ENCODE measurements at regions not wholly inside any gene's neighbourhood (a gene's known extent, or its start where the extent isn't known, plus 50 kb on each side); places are given as distances from the start of the nearest gene placed in this dataset.

DNA sequence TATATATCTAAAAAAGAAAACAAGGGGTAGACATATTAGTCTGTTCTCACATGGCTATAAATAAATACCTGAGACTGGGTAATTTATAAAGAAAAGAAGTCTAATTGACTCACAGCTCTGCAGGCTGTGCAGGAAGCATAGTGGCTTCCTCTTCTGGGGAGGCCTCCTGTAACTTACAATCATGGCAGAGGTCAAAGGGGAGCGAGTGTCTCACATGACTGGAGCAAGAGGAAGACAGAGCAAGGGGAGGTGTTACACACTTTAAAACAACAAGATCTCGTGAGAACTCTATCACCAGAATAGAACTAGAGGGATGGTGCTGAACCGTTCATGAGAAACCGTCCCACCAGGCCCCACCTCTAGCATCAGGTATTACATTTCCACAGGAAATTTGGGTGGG lies 616.8 kb downstream of the TLE4 start:
- H3K9me3 Mint-ChIP-seq: peaks cover 6% of the 10 kb centered on the region
- no peaks in the 10 kb centered on the region for H3K27me3 Mint-ChIP-seq (ENCODE audit: low read depth)
- no peak overlapping the region for H3K4me3 Mint-ChIP-seq
- H3K4me1 Mint-ChIP-seq: no peaks in the 10 kb centered on the region
- peaks cover 7% of the 10 kb centered on the region for H3K36me3 Mint-ChIP-seq (ENCODE audit: low read depth)
- TF ChIP-seq, protein P1, sequence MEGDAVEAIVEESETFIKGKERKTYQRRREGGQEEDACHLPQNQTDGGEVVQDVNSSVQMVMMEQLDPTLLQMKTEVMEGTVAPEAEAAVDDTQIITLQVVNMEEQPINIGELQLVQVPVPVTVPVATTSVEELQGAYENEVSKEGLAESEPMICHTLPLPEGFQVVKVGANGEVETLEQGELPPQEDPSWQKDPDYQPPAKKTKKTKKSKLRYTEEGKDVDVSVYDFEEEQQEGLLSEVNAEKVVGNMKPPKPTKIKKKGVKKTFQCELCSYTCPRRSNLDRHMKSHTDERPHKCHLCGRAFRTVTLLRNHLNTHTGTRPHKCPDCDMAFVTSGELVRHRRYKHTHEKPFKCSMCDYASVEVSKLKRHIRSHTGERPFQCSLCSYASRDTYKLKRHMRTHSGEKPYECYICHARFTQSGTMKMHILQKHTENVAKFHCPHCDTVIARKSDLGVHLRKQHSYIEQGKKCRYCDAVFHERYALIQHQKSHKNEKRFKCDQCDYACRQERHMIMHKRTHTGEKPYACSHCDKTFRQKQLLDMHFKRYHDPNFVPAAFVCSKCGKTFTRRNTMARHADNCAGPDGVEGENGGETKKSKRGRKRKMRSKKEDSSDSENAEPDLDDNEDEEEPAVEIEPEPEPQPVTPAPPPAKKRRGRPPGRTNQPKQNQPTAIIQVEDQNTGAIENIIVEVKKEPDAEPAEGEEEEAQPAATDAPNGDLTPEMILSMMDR (IDR thresholded peaks at IDR 0.05; ENCODE audit: unreplicated experiment in 3 of 3): no peak
- H3K27ac Mint-ChIP-seq: no peak overlapping the region

DNA sequence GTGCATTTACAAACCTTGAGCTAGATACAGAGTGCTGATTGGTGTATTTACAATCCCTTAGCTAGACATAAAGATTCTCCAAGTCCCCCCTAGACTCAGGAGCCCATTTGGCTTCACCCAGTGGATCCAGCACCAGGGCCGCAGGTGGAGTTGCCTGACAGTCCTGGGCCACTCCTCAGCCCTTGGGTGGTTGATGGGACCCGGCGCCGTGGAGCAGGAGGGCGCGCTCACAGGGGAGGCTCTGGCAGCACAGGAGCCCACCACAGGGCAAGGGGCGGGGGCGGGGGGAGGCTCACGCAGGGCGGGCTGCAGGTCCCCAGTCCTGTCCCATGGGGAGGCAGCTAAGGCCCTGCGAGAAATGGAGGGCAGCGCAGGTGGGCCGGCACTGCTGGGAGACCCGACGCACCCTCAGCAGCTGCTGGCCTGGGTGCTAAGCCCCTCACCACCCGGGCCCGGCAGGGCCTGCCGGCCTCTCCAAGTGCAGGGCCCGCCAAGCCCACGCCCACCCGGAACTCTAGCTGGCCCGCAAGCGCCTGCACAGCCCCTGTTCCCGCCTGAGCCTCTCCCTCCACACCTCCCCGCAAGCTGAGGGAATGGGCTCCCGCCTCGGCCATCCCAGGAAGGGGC lies 613.5 kb downstream of the TLE4 start:
- H3K4me3 Mint-ChIP-seq: no peak overlapping the region
- H3K27me3 Mint-ChIP-seq (ENCODE audit: low read depth): no peaks in the 10 kb centered on the region
- peaks cover 7% of the 10 kb centered on the region for H3K36me3 Mint-ChIP-seq (ENCODE audit: low read depth)
- H3K4me1 Mint-ChIP-seq: no peaks in the 10 kb centered on the region
- H3K9me3 Mint-ChIP-seq: peaks cover 14% of the 10 kb centered on the region
- TF ChIP-seq, protein P1 (IDR thresholded peaks at IDR 0.05; ENCODE audit: unreplicated experiment in 3 of 3): no peak
- H3K27ac Mint-ChIP-seq: no peak overlapping the region

DNA sequence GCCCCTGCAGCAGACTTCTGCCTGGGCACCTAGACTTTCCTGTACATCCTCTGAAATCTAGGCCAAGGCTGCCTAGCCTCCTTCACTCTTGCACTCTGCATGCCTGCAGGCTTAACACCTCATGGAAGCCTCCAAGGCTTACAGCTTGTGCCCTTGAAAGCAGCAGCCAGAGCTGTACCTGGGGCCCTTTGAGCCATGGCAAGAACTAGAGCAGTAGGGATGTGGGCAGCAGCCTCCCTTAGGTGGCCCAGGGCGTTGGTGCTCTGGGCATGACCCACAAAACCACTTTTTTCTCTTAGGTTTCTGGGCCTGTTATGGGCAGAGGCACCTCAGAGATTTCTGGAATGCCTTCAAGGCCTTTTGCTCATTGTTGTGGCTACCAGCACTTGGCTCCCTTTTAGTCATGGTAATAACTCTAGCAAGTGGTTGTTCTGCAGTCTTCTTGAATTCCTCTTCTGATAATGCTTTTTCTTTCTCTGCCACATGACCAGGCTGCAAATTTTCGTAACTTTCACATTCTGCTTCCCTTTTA lies 606.2 kb downstream of the TLE4 start:
- TF ChIP-seq, protein P1 (IDR thresholded peaks at IDR 0.05; ENCODE audit: unreplicated experiment in 3 of 3): no peak
- Mint-ChIP-seq H3K4me1 (peaks cover 6% of the 10 kb centered on the region), H3K27ac (no peak overlapping the region), H3K4me3 (no peak overlapping the region), H3K27me3 (ENCODE audit: low read depth) (peaks cover 4% of the 10 kb centered on the region), H3K36me3 (ENCODE audit: low read depth) (peaks cover 14% of the 10 kb centered on the region), H3K9me3 (peaks cover 27% of the 10 kb centered on the region)

DNA sequence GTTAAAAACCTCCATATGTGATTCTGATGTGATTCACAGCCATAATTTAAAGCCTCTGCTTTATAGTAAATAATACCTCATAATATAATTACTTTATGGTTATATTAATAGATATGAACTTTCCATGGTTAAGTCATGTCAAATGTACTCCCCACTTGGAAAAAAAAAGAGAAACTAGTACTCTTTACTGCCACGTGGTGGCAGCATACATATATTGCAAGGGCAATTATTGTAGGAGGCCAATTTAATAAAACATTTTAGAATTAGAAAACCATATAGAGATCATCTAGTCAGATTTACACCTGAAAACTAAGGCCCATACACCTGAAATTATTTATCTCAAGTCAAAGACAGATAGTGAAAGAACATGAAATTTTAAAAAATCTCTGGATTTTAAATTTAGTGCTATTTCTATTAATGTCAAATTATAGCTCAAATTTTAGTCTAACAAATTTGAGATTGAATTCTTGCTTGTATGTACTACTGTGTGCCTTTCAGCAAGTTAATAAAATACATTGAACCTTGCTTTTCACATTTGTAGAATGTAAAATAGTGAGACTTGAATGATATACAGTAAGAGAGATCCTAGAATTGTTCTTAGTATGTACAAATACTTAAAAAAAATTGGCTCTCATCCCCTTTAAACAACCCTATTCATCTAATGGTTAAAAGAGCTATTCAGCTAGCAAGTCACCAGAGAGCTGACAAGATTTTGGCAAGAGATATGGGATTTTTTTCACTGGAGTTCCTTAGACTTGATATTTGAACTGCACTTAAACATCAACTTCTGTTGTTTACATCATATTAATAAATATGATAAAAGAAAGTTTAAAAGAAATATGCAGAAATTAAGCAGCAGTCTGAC lies 603.8 kb downstream of the TLE4 start:
- Mint-ChIP-seq H3K36me3 (ENCODE audit: low read depth) (peaks cover 18% of the 10 kb centered on the region), H3K27ac (no peak overlapping the region), H3K4me3 (no peak overlapping the region), H3K9me3 (peaks cover 22% of the 10 kb centered on the region), H3K4me1 (peaks cover 6% of the 10 kb centered on the region), H3K27me3 (ENCODE audit: low read depth) (peaks cover 4% of the 10 kb centered on the region)
- TF ChIP-seq, protein P1 (IDR thresholded peaks at IDR 0.05; ENCODE audit: unreplicated experiment in 3 of 3): peak; percentile 63 to 85 (median 69)

DNA sequence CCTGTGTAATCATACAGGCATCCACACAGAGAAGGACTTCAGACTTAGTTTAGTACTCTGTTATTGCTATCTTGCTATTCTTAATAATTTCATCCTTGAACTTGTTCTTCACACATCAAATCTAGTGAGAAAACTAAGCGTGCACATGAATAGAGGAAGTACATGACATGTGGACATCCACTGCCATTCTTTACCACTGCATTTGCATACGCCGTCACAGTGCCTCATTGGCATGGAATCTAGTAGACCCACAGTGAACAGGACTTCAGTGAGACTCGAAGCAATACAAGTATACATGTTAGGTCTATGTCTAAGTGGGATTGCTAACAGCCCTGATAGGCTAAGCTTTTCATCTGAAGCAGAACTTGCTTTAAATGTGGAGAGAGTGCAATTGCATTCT lies 592.1 kb downstream of the TLE4 start:
- TF ChIP-seq, protein P1 (IDR thresholded peaks at IDR 0.05; ENCODE audit: unreplicated experiment in 3 of 3): no peak
- peaks cover 7% of the 10 kb centered on the region for H3K4me1 Mint-ChIP-seq
- no peaks in the 10 kb centered on the region for H3K36me3 Mint-ChIP-seq (ENCODE audit: low read depth)
- H3K27me3 Mint-ChIP-seq (ENCODE audit: low read depth): peaks cover 8% of the 10 kb centered on the region
- no peak overlapping the region for H3K4me3 Mint-ChIP-seq
- no peak overlapping the region for H3K27ac Mint-ChIP-seq
- peaks cover 3% of the 10 kb centered on the region for H3K9me3 Mint-ChIP-seq
